ENCODE measurements at regions not wholly inside any gene's neighbourhood (a gene's known extent, or its start where the extent isn't known, plus 50 kb on each side); places are given as distances from the start of the nearest gene placed in this dataset.

DNA sequence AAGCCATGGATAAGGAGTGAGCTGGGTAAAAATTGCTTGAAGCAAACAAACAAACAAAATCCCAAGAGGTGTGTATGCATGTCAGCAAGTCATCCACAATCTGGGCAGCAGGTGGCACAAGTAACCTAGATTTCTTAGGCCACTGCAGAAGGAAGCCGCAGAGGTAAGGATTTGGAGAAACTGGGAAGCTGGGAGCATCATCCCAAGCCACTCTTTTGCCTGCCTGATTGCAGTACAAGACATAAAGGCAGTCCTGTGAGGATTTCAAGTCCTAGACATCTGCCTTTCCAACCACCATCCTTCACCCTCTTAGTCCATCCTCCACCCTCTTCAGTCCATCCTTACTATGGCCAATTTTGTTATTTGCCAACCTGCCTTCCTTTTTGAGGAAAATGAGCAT is 67.2 kb upstream of the BMAL1 start:
- TF ChIP-seq POLR2A (IDR thresholded peaks at IDR 0.05) (no peak), POLR2AphosphoS5 (IDR thresholded peaks at IDR 0.05) (no peak)
- TF ChIP-seq, protein P1, sequence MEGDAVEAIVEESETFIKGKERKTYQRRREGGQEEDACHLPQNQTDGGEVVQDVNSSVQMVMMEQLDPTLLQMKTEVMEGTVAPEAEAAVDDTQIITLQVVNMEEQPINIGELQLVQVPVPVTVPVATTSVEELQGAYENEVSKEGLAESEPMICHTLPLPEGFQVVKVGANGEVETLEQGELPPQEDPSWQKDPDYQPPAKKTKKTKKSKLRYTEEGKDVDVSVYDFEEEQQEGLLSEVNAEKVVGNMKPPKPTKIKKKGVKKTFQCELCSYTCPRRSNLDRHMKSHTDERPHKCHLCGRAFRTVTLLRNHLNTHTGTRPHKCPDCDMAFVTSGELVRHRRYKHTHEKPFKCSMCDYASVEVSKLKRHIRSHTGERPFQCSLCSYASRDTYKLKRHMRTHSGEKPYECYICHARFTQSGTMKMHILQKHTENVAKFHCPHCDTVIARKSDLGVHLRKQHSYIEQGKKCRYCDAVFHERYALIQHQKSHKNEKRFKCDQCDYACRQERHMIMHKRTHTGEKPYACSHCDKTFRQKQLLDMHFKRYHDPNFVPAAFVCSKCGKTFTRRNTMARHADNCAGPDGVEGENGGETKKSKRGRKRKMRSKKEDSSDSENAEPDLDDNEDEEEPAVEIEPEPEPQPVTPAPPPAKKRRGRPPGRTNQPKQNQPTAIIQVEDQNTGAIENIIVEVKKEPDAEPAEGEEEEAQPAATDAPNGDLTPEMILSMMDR (IDR thresholded peaks at IDR 0.05) = peak in 5 of 7 experiments; percentile 41 to 84 (median 63)

All from stomach (tissue), 4 donors.